A673 (cell line): ENCODE measurements at regions not wholly inside any gene's neighbourhood (a gene's known extent, or its start where the extent isn't known, plus 50 kb on each side); places are given as distances from the start of the nearest gene placed in this dataset.

ENCODE experiments used
- CTCF ChIP-seq: fragments of 300-800, 200-600 bp; sonication (generic); conservative IDR thresholded peaks from 2 replicates; pipeline ENCODE4 v1.5.1; 2017; ENCODE audit warnings: low read depth, mild to moderate bottlenecking, antibody characterized with exemption, low read length, moderate library complexity, mixed read lengths
- EZH2 ChIP-seq: fragments of 200-600 bp; sonication (generic); IDR thresholded peaks from 2 replicates; pipeline ENCODE4 v1.6.1; 2017; ENCODE audit warnings: borderline replicate concordance, low read depth, mild to moderate bottlenecking, mixed read lengths, antibody characterized with exemption, low read length; ENCODE audit not compliant: poor library complexity, severe bottlenecking

- TF ChIP-seq CTCF (no peak), EZH2 (no peak)
Measured at GRCh38 chr1:5812295-5812694, 179.9 kb downstream of the NPHP4 start.
